Stromal cell of bone marrow (primary cell): ENCODE measurements at regions not wholly inside any gene's neighbourhood (a gene's known extent, or its start where the extent isn't known, plus 50 kb on each side); places are given as distances from the start of the nearest gene placed in this dataset.

Experiments used
- DNase-seq: peaks from one replicate; pipeline ENCODE4 v3.0.0-alpha.2; 2012; ENCODE audit warnings: low read depth

GRCh38 chr2:158006961-158007719, 94.5 kb upstream of the UPP2 start:
- no peak for DNase-seq

- no peak for DNase-seq
Measured at GRCh38 chr2:158004126-158004764, 97.4 kb upstream of the UPP2 start.

GRCh38 chr2:158002079-158002478, 99.6 kb upstream of the UPP2 start:
- no peak for DNase-seq

- no peak for DNase-seq
Measured at GRCh38 chr2:157996799-157997198, 104.9 kb upstream of the UPP2 start.

GRCh38 chr2:157995117-157995516, 106.6 kb upstream of the UPP2 start:
- DNase-seq = no peak

- no peak for DNase-seq
Measured at GRCh38 chr2:157991932-157992331, 109.7 kb upstream of the UPP2 start.

GRCh38 chr2:157990173-157990572, 111.5 kb upstream of the UPP2 start:
- no peak for DNase-seq

- DNase-seq = no peak
Measured at GRCh38 chr2:157989227-157989626, 112.4 kb upstream of the UPP2 start.

- DNase-seq = no peak
Measured at GRCh38 chr2:157986761-157987160, 110.6 kb upstream of the ACVR1 start.

GRCh38 chr2:157984866-157985265, 108.7 kb upstream of the ACVR1 start:
- no peak for DNase-seq

- DNase-seq = no peak
Measured at GRCh38 chr2:157980020-157980419, 103.9 kb upstream of the ACVR1 start.

GRCh38 chr2:157971702-157972101, 95.6 kb upstream of the ACVR1 start:
- DNase-seq = no peak

GRCh38 chr2:157967856-157968255, 91.7 kb upstream of the ACVR1 start:
- DNase-seq = no peak

- DNase-seq = no peak
Measured at GRCh38 chr2:157959249-157959648, 83.1 kb upstream of the ACVR1 start.

- no peak for DNase-seq
Measured at GRCh38 chr2:157957596-157957995, 81.5 kb upstream of the ACVR1 start.

- no peak for DNase-seq
Measured at GRCh38 chr2:157952558-157952957, 76.4 kb upstream of the ACVR1 start.

GRCh38 chr2:157948856-157949255, 72.7 kb upstream of the ACVR1 start:
- no peak for DNase-seq

- DNase-seq = no peak
Measured at GRCh38 chr2:157946919-157947557, 70.9 kb upstream of the ACVR1 start.

GRCh38 chr2:157940024-157940423, 63.9 kb upstream of the ACVR1 start:
- no peak for DNase-seq

- no peak for DNase-seq
Measured at GRCh38 chr2:157938556-157938955, 62.4 kb upstream of the ACVR1 start.

- no peak for DNase-seq
Measured at GRCh38 chr2:157936406-157936805, 60.3 kb upstream of the ACVR1 start.

GRCh38 chr2:157935378-157935906, 59.3 kb upstream of the ACVR1 start:
- no peak for DNase-seq
